ENCODE measurements at regions not wholly inside any gene's neighbourhood (a gene's known extent, or its start where the extent isn't known, plus 50 kb on each side); places are given as distances from the start of the nearest gene placed in this dataset.

DNA sequence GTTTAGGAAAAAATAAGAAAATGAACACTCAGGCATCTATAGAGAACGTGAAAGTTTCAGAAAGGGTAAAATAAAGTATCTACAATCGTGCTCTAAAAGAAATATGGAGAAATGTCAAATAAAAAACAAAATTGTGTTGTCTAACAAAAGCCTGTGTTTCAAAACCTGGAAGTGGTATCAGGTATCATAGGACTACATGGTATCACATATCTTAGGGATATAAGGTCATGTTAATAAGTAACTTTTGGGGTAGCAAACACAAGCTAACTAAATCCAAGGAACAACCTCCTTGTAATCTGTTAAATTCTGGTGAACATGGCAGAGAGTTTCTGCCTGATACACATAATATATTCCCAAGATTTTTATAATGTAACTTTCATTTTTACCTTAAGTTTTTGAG, 1597.7 kb downstream of the NLGN4Y start:
- no peak overlapping the region for H2BK120ac ChIP-seq (ENCODE audit: insufficient read depth, low read length, poor library complexity)
- no peaks in the 10 kb centered on the region for H3K79me2 ChIP-seq (ENCODE audit: control insufficient read depth, insufficient read depth, low read length, poor library complexity)
- H3K27me3 ChIP-seq (ENCODE audit: insufficient read depth, low read length), result no peaks in the 10 kb centered on the region
- H2AK5ac ChIP-seq (ENCODE audit: low read length), result no peak overlapping the region
- H2AFZ ChIP-seq (ENCODE audit: insufficient read depth, low read length, poor library complexity), result no peak overlapping the region
- H2BK12ac ChIP-seq (ENCODE audit: low read length), result no peak overlapping the region
- no peaks in the 10 kb centered on the region for H3K4me1 ChIP-seq (ENCODE audit: control insufficient read depth in 1 of 2, insufficient read depth in 2 of 2, low read length in 2 of 2)
- DNase-seq, result no peak
- H3K23ac ChIP-seq (ENCODE audit: low read length), result no peak overlapping the region
- no peak overlapping the region for H4K12ac ChIP-seq (ENCODE audit: low read depth, low read length)
- no peak overlapping the region for H3K4ac ChIP-seq (ENCODE audit: low read depth, low read length)
- H4K8ac ChIP-seq (ENCODE audit: low read depth, low read length), result no peak overlapping the region
- H3K14ac ChIP-seq (ENCODE audit: low read length), result no peak overlapping the region
- H3K79me1 ChIP-seq (ENCODE audit: low read length), result no peaks in the 10 kb centered on the region
- no peak overlapping the region for H3K4me2 ChIP-seq (ENCODE audit: low read length)
- no peak overlapping the region for H3K27ac ChIP-seq (ENCODE audit: low read depth, low read length)
- H2BK5ac ChIP-seq (ENCODE audit: low read depth, low read length, poor library complexity), result no peak overlapping the region
- no peak overlapping the region for H4K91ac ChIP-seq (ENCODE audit: low read depth, low read length)
- no CpG with 5 or more reads among the region's 2 CpGs for WGBS (ENCODE audit: extremely low coverage, insufficient coverage, insufficient read length)
- H3K36me3 ChIP-seq (ENCODE audit: control insufficient read depth in 1 of 2, insufficient read depth in 2 of 2, low read length in 2 of 2), result no peaks in the 10 kb centered on the region
- H3K4me3 ChIP-seq (ENCODE audit: low read depth, low read length), result no peak overlapping the region
- H3K9me3 ChIP-seq (ENCODE audit: insufficient read depth, low read depth, low read length), result no peaks in the 10 kb centered on the region
- no peak overlapping the region for H3K18ac ChIP-seq (ENCODE audit: low read length)
- H3K9ac ChIP-seq (ENCODE audit: low read length), result no peak overlapping the region

DNA sequence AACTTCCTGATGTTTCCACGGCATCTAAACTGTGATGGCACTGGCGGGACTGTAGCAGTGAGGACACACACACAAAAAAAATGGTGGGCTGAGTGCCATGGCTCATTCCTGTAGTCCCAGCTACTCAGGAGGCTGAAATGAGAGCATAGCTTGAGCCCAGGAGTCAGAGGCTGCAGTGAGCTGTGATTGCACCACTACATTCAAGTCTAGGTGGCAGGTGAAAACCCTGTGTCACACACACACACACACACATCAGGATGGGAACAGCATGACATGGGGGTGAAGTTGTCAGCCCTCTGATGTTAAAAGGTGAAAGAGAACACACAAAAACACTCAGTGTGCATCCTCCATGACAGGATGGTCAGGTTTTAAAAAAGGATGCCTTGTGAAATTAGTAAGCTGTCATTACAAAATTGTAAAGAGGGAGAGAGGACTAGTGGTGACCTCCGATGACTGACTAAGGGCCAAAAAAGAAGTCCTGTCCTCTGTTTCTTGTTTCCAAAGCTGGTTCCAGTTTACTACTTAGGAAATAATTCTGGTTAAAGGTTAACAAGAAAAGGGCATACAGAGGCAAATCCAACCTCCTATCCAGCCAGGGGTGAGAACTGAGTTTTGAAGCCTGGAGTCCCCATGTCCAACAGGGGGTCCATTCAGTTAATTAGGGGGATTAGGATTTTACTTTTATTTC, 1600.4 kb downstream of the NLGN4Y start:
- no peak overlapping the region for H2BK12ac ChIP-seq (ENCODE audit: low read length)
- no peak overlapping the region for H3K4me3 ChIP-seq (ENCODE audit: low read depth, low read length)

DNA sequence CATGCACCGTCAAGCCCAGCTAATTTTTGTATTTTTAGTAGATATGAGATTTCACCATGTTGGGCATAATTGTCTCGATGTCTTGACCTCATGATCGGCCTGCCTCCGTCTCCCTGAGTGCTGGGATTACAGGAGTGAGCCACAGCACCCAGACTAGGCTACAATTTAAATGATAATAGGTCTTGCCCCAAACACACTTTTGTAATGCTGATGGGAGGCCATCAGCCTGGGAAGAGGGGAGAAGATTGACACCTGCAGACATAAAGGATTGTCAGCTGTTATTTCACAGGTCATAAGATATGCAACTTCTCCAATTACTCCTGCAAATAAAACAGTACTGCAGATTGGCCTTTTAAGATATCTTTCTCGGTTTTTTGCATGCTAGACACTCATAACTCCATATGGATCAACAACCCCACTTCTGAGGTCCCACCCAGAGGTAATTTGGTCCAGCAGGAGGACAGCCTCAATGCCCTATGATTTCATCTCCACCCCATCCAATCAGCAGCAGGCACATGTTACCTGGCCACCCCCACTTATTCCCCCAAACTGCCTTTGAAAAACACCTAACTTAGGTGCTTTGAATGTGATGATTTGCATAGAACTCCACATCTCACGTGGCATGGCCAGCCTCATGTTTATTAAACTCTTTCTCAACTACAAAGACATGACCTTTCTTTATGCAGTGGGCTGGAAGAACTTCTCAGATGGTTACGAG, 1612.4 kb downstream of the NLGN4Y start:
- Histone ChIP-seq H4K12ac (ENCODE audit: low read depth, low read length) (no peak overlapping the region), H3K79me2 (ENCODE audit: control insufficient read depth, insufficient read depth, low read length, poor library complexity) (no peaks in the 10 kb centered on the region), H4K91ac (ENCODE audit: low read depth, low read length) (no peak overlapping the region), H3K23ac (ENCODE audit: low read length) (no peak overlapping the region), H4K8ac (ENCODE audit: low read depth, low read length) (no peak overlapping the region), H3K9me3 (ENCODE audit: insufficient read depth, low read depth, low read length) (no peaks in the 10 kb centered on the region), H3K36me3 (ENCODE audit: control insufficient read depth in 1 of 2, insufficient read depth in 2 of 2, low read length in 2 of 2) (no peaks in the 10 kb centered on the region), H3K4ac (ENCODE audit: low read depth, low read length) (no peak overlapping the region), H2BK5ac (ENCODE audit: low read depth, low read length, poor library complexity) (no peak overlapping the region), H3K4me2 (ENCODE audit: low read length) (no peak overlapping the region), H3K4me1 (ENCODE audit: control insufficient read depth in 1 of 2, insufficient read depth in 2 of 2, low read length in 2 of 2) (no peaks in the 10 kb centered on the region), H2BK120ac (ENCODE audit: insufficient read depth, low read length, poor library complexity) (no peak overlapping the region), H3K27ac (ENCODE audit: low read depth, low read length) (no peak overlapping the region), H3K79me1 (ENCODE audit: low read length) (no peaks in the 10 kb centered on the region), H2AK5ac (ENCODE audit: low read length) (no peak overlapping the region), H3K14ac (ENCODE audit: low read length) (no peak overlapping the region), H2AFZ (ENCODE audit: insufficient read depth, low read length, poor library complexity) (no peak overlapping the region), H3K4me3 (ENCODE audit: low read depth, low read length) (no peak overlapping the region), H3K27me3 (ENCODE audit: insufficient read depth, low read length) (no peaks in the 10 kb centered on the region), H2BK12ac (ENCODE audit: low read length) (no peak overlapping the region), H3K18ac (ENCODE audit: low read length) (no peak overlapping the region), H3K9ac (ENCODE audit: low read length) (no peak overlapping the region)
- no CpG with 5 or more reads among the region's 7 CpGs for WGBS (ENCODE audit: extremely low coverage, insufficient coverage, insufficient read length)
- no peak for DNase-seq

More for the DNA sequence above, 1600.4 kb downstream of the NLGN4Y start:
- H3K4me1 ChIP-seq (ENCODE audit: control insufficient read depth in 1 of 2, insufficient read depth in 2 of 2, low read length in 2 of 2), result no peaks in the 10 kb centered on the region
- H3K27me3 ChIP-seq (ENCODE audit: insufficient read depth, low read length), result no peaks in the 10 kb centered on the region
- no peaks in the 10 kb centered on the region for H3K36me3 ChIP-seq (ENCODE audit: control insufficient read depth in 1 of 2, insufficient read depth in 2 of 2, low read length in 2 of 2)
- H3K9ac ChIP-seq (ENCODE audit: low read length), result no peak overlapping the region
- no CpG with 5 or more reads among the region's 3 CpGs for WGBS (ENCODE audit: extremely low coverage, insufficient coverage, insufficient read length)
- H3K4me2 ChIP-seq (ENCODE audit: low read length), result no peak overlapping the region
- no peak overlapping the region for H2AK5ac ChIP-seq (ENCODE audit: low read length)
- H4K91ac ChIP-seq (ENCODE audit: low read depth, low read length), result no peak overlapping the region
- no peaks in the 10 kb centered on the region for H3K79me1 ChIP-seq (ENCODE audit: low read length)
- no peak overlapping the region for H3K27ac ChIP-seq (ENCODE audit: low read depth, low read length)
- H3K9me3 ChIP-seq (ENCODE audit: insufficient read depth, low read depth, low read length), result no peaks in the 10 kb centered on the region
- H3K23ac ChIP-seq (ENCODE audit: low read length), result no peak overlapping the region
- no peak overlapping the region for H3K18ac ChIP-seq (ENCODE audit: low read length)
- H2BK5ac ChIP-seq (ENCODE audit: low read depth, low read length, poor library complexity), result no peak overlapping the region
- H3K14ac ChIP-seq (ENCODE audit: low read length), result no peak overlapping the region
- H2AFZ ChIP-seq (ENCODE audit: insufficient read depth, low read length, poor library complexity), result no peak overlapping the region
- DNase-seq, result no peak
- no peak overlapping the region for H4K12ac ChIP-seq (ENCODE audit: low read depth, low read length)
- no peak overlapping the region for H4K8ac ChIP-seq (ENCODE audit: low read depth, low read length)
- H2BK120ac ChIP-seq (ENCODE audit: insufficient read depth, low read length, poor library complexity), result no peak overlapping the region
- no peak overlapping the region for H3K4ac ChIP-seq (ENCODE audit: low read depth, low read length)
- no peaks in the 10 kb centered on the region for H3K79me2 ChIP-seq (ENCODE audit: control insufficient read depth, insufficient read depth, low read length, poor library complexity)

DNA sequence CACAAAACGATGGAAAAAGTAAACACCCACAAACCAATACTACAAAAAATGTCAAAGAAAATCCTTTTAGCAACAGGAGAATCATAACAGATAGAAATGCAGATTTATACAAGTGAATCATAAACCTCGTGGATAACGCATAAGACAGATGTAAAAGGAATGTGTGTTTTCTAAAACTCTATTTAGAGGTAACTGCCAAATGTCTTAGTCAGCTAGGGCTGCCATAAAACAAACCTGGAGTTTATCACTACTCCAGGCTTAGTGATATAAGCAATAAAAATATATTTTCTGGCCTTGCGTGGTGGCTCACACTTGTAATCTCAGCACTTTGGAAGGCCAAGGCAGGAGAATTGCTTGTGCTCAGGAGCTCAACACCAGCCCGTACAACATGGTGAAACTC, 1633.5 kb downstream of the NLGN4Y start:
- H2BK120ac ChIP-seq (ENCODE audit: insufficient read depth, low read length, poor library complexity), result no peak overlapping the region
- H3K27ac ChIP-seq (ENCODE audit: low read depth, low read length), result no peak overlapping the region
- DNase-seq, result no peak
- no peak overlapping the region for H3K4ac ChIP-seq (ENCODE audit: low read depth, low read length)
- H4K12ac ChIP-seq (ENCODE audit: low read depth, low read length), result no peak overlapping the region
- no peak overlapping the region for H3K23ac ChIP-seq (ENCODE audit: low read length)
- no peak overlapping the region for H3K9ac ChIP-seq (ENCODE audit: low read length)
- no peak overlapping the region for H2BK12ac ChIP-seq (ENCODE audit: low read length)
- H4K91ac ChIP-seq (ENCODE audit: low read depth, low read length), result no peak overlapping the region
- H3K4me2 ChIP-seq (ENCODE audit: low read length), result no peak overlapping the region
- no peak overlapping the region for H3K4me3 ChIP-seq (ENCODE audit: low read depth, low read length)
- H3K79me2 ChIP-seq (ENCODE audit: control insufficient read depth, insufficient read depth, low read length, poor library complexity), result no peaks in the 10 kb centered on the region
- H3K36me3 ChIP-seq (ENCODE audit: control insufficient read depth in 1 of 2, insufficient read depth in 2 of 2, low read length in 2 of 2), result no peaks in the 10 kb centered on the region
- H3K14ac ChIP-seq (ENCODE audit: low read length), result no peak overlapping the region
- H4K8ac ChIP-seq (ENCODE audit: low read depth, low read length), result no peak overlapping the region
- H2AK5ac ChIP-seq (ENCODE audit: low read length), result no peak overlapping the region
- H2AFZ ChIP-seq (ENCODE audit: insufficient read depth, low read length, poor library complexity), result no peak overlapping the region
- H3K4me1 ChIP-seq (ENCODE audit: control insufficient read depth in 1 of 2, insufficient read depth in 2 of 2, low read length in 2 of 2), result no peaks in the 10 kb centered on the region
- WGBS (ENCODE audit: extremely low coverage, insufficient coverage, insufficient read length), result no CpG with 5 or more reads among the region's 5 CpGs
- no peaks in the 10 kb centered on the region for H3K79me1 ChIP-seq (ENCODE audit: low read length)
- no peaks in the 10 kb centered on the region for H3K27me3 ChIP-seq (ENCODE audit: insufficient read depth, low read length)
- H3K9me3 ChIP-seq (ENCODE audit: insufficient read depth, low read depth, low read length), result no peaks in the 10 kb centered on the region
- no peak overlapping the region for H3K18ac ChIP-seq (ENCODE audit: low read length)
- no peak overlapping the region for H2BK5ac ChIP-seq (ENCODE audit: low read depth, low read length, poor library complexity)
